Adipocyte (in vitro differentiated cells): ENCODE measurements at regions not wholly inside any gene's neighbourhood (a gene's known extent, or its start where the extent isn't known, plus 50 kb on each side); places are given as distances from the start of the nearest gene placed in this dataset.

ENCODE experiments used
- DNase-seq: peaks from one replicate; pipeline ENCODE4 v3.0.0-alpha.2; 2015; ENCODE audit warnings: low read depth
- H3K27me3 ChIP-seq: replicated peaks from 2 replicates; pipeline ENCODE4 v1.7.0; 2013; ENCODE audit warnings: mild to moderate bottlenecking, low read length, moderate library complexity; ENCODE audit not compliant: control insufficient read depth, insufficient read depth
- H3K36me3 ChIP-seq: 2 replicates; pipeline ENCODE4 v1.7.0; 2013; ENCODE audit warnings: low read length, mild to moderate bottlenecking, moderate library complexity; ENCODE audit not compliant: control insufficient read depth, insufficient read depth, severe bottlenecking
- H3K4me1 ChIP-seq: 2 replicates; pipeline ENCODE4 v1.7.0; 2013; ENCODE audit warnings: mild to moderate bottlenecking, low read length, moderate library complexity; ENCODE audit not compliant: control insufficient read depth, insufficient read depth
- H3K4me3 ChIP-seq: 2 replicates; pipeline ENCODE4 v1.7.0; 2013; ENCODE audit warnings: mild to moderate bottlenecking, low read length, moderate library complexity
- H3K9ac ChIP-seq: 2 replicates; pipeline ENCODE4 v1.7.0; 2013; ENCODE audit warnings: mild to moderate bottlenecking, low read length, moderate library complexity
- H3K9me3 ChIP-seq: 2 replicates; pipeline ENCODE4 v1.7.0; 2013; ENCODE audit warnings: mild to moderate bottlenecking, low read length, moderate library complexity; ENCODE audit not compliant: control insufficient read depth

DNA sequence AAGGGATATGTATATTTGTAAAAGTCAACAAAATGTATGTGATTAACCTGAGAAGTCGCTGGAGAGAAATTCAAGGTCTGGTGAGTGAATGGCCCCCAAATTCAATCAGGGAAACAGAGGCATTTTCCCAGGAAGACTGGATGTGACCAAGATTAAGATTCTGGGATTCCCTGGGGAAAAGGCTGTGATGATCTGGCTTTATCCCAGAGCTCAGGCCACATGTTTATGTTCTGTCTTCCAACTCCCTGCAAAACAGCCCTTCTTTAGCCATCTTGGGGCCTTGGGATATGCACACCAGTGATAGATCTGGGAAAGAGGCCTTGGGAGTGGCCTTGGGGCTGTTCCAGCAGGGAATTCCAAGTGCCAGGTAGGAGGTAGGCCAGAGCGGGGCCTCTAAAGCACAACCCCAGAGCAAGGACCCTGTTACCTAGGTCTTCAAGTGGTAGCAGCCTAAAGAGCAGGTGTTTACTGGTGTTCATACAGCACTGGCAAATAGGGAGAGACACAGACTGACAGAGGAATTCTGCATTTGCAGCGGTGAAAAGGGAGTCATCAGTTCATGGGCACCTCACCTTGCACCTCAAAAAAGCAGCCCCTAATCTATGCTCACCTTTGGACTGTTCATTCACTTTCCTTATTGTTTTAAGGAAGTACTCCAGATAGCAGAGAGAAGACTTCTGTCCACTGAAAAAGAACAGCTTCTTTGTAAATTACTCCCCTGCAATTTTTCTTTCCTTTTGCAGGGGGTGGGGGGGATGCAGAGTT lies 312.4 kb downstream of the BUD13 start:
- H3K4me3 ChIP-seq, result no peak overlapping the region
- H3K9me3 ChIP-seq, result no peaks in the 10 kb centered on the region
- no peaks in the 10 kb centered on the region for H3K4me1 ChIP-seq
- peaks cover 32% of the 10 kb centered on the region for H3K27me3 ChIP-seq
- H3K36me3 ChIP-seq, result no peaks in the 10 kb centered on the region
- H3K9ac ChIP-seq, result no peak overlapping the region
- DNase-seq, result no peak

DNA sequence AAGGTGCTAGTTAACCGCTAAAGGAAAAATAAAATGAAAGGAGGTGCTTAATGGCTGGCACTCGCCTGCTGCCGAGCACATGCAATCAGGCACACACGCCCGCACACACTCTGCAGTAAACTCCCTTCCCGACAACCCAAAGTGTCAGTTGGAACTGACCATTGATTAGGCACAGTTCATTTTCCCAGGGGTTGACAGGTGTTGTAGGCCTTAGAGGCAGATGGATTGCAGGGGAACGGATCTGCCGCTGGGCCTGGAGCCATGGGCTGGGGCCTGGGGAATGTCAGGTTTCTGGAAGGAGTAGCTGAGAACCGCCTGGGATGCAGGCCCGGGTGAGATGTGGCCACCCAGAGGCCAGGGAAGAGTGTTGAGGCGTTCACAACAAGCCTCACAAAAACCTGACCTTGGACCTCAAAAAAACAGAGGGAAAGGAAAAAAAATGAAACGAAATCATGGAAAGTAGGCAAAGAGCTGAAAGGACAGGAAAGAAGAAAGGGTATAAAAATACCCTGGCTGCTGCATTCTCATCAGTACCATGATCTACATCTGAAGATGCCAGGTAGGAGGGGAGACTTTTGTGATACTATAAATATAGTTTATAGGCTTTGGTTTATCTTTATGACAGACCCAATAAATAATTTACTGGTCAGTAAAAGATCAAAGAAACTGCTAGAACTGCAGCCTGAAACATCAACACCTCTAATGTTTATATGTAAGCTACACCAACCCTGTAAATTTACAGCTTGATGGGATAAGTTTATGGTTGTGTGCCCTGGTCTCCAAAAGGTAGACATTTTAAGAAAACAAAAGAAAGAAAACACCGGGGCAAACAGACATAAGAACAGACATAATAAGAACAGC lies 313.4 kb downstream of the BUD13 start:
- no peak overlapping the region for H3K4me3 ChIP-seq
- no peak for DNase-seq
- no peaks in the 10 kb centered on the region for H3K9me3 ChIP-seq
- no peak overlapping the region for H3K9ac ChIP-seq
- H3K4me1 ChIP-seq, result no peaks in the 10 kb centered on the region
- H3K27me3 ChIP-seq, result peaks cover 26% of the 10 kb centered on the region
- H3K36me3 ChIP-seq, result no peaks in the 10 kb centered on the region

DNA sequence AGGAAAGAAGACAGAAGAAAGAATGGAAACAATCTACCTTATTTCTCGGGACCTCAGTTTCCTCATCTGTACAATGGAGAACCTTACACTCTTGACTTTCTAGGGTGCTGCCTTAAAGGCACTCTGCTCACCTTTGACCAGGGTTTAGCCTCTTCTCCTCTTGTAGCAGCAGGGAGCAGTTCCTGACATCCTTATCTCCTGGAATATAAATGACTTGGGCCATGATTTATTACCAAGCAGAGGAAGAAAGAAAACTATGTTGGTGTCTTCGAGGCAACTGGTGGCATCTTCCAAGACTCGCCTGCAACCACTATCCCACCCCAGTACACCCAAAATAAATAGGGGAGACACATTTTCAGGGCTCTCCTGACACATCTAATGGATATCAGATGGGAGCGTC lies 314.2 kb downstream of the BUD13 start:
- no peaks in the 10 kb centered on the region for H3K4me1 ChIP-seq
- no peaks in the 10 kb centered on the region for H3K9me3 ChIP-seq
- DNase-seq, result no peak
- H3K27me3 ChIP-seq, result peaks cover 26% of the 10 kb centered on the region
- H3K36me3 ChIP-seq, result no peaks in the 10 kb centered on the region
- no peak overlapping the region for H3K4me3 ChIP-seq
- no peak overlapping the region for H3K9ac ChIP-seq

DNA sequence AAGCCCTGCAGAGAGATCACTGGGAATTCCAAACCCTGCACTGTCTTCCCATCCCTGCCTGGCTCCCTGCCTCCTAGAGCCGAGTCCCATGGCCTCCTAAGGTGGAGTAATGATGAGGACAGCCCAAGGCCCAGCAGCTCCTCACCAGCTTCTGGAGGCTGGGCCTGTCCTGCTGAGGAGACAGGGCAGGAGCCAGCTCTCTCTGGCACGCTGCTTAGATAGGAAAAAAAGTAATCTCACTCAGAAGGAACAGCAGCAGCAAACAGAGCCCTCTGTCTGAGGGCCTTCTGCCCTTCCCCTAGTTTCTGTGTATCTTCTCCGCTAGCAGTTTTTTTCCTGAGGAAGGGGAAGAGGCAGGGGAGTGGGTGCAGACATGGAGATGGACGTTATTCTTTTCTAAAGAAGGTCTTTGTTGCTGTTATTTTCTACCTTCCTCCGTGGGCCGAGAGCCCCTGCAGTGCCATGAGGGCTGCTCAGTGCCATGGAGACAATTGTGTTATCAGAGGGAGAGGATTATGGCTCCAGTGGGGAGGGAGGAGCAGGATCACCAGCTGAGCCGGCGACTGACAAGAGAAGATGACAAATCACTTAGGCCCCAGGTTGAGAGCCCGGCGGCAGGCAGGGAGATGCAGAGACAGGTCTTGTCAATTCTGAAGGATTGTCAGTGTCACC lies 315.3 kb downstream of the BUD13 start:
- DNase-seq, result no peak
- Histone ChIP-seq H3K36me3 (no peaks in the 10 kb centered on the region), H3K27me3 (peaks cover 22% of the 10 kb centered on the region), H3K9me3 (no peaks in the 10 kb centered on the region), H3K4me1 (no peaks in the 10 kb centered on the region), H3K9ac (no peak overlapping the region), H3K4me3 (no peak overlapping the region)

DNA sequence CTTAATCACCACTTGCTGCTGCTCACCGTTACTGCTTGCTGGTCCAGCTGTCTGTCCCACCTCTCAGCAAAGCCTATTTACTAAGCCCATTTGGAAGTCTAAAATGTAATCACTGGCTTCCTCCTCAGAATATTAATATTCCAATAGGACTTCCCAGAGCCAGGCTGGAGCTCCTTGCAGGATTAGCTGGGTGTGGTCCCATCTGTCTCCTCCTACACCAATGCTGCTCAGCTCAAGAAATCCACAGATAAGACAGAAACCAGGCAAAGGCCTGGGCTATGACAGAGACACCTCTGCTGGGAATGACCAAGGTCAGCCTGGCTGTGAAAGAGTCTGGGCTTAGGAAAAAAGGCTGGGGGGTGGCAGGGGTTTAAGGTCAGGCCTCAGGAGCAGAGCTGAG lies 317.8 kb downstream of the BUD13 start:
- Histone ChIP-seq H3K9ac (no peak overlapping the region), H3K36me3 (no peaks in the 10 kb centered on the region), H3K4me1 (no peaks in the 10 kb centered on the region), H3K27me3 (peaks cover 12% of the 10 kb centered on the region), H3K9me3 (peaks cover 12% of the 10 kb centered on the region), H3K4me3 (no peak overlapping the region)
- no peak for DNase-seq

DNA sequence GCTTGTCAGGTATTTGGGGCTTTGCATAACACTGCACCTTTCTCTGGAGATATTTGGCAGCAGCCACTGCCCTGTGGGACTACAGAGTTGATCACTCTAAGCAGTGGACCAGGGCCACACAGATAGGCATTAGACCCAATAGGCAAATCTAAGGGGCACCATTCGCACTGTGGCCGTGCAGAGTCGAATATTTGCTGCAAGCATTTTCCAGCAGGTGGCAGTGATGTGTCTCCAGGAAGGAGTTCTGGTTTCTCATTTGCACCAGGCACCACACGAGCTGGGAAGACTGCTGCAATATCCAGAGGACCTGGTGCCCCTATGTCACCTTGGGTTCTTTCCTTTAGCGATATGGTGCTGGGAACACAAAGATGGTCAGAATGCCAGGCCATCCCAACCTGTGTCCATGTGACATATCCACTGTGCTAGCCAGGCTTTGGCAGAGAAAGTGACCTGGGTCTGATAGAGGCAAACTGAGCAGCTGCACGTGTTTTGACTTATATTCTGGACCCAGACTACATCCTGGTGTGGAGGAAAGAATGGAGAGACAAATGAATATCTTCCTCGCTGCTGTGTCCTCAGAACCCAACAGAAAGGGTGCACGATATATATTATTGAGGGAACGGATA lies 318.7 kb downstream of the BUD13 start:
- Histone ChIP-seq H3K4me3 (no peak overlapping the region), H3K4me1 (no peaks in the 10 kb centered on the region), H3K9me3 (peaks cover 12% of the 10 kb centered on the region), H3K9ac (no peak overlapping the region), H3K27me3 (peaks cover 11% of the 10 kb centered on the region), H3K36me3 (no peaks in the 10 kb centered on the region)
- peak; percentile 19 for DNase-seq

DNA sequence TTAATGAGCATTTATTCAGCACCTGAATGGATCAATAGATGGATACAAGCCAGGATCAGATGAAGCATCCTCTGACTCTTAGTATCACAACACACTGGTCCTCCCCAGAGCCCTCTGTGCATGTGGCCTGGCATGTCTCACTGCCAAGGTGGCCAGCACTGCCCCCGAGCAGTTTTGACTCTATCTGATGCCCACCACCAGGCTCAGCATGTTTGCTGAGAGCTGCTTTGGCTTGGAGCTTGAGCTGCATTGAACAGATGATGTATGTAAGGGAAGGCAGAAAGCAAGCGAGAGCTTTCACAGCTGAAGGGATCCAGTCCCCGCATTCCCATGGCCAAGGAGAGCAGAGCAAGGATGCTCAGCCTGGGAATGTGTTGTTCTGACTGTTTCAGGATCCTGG lies 320.3 kb downstream of the BUD13 start:
- Histone ChIP-seq H3K4me1 (no peaks in the 10 kb centered on the region), H3K9ac (no peak overlapping the region), H3K27me3 (peaks cover 8% of the 10 kb centered on the region), H3K36me3 (no peaks in the 10 kb centered on the region), H3K4me3 (no peak overlapping the region), H3K9me3 (peaks cover 12% of the 10 kb centered on the region)
- DNase-seq, result no peak

DNA sequence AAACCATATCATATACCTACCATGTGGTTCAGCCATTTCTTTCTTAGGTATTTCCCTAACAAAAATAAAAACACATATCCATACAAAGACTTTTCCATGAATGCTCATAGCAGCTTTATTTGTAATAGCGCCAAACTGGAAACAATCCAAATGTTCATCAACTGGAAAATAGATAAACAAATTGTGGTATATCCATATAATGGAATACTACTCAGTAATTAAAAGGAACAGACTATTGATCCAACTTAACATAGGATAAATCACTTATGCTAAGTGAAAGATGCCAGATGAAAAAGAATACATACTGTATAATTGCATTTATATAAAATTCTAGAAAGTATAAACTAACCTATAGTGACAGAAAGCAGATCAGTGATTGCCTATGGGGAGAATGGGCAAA lies 323.3 kb downstream of the BUD13 start:
- DNase-seq, result no peak
- H3K27me3 ChIP-seq, result peaks cover 4% of the 10 kb centered on the region
- no peaks in the 10 kb centered on the region for H3K4me1 ChIP-seq
- no peak overlapping the region for H3K4me3 ChIP-seq
- no peaks in the 10 kb centered on the region for H3K36me3 ChIP-seq
- no peak overlapping the region for H3K9ac ChIP-seq
- peaks cover 12% of the 10 kb centered on the region for H3K9me3 ChIP-seq

DNA sequence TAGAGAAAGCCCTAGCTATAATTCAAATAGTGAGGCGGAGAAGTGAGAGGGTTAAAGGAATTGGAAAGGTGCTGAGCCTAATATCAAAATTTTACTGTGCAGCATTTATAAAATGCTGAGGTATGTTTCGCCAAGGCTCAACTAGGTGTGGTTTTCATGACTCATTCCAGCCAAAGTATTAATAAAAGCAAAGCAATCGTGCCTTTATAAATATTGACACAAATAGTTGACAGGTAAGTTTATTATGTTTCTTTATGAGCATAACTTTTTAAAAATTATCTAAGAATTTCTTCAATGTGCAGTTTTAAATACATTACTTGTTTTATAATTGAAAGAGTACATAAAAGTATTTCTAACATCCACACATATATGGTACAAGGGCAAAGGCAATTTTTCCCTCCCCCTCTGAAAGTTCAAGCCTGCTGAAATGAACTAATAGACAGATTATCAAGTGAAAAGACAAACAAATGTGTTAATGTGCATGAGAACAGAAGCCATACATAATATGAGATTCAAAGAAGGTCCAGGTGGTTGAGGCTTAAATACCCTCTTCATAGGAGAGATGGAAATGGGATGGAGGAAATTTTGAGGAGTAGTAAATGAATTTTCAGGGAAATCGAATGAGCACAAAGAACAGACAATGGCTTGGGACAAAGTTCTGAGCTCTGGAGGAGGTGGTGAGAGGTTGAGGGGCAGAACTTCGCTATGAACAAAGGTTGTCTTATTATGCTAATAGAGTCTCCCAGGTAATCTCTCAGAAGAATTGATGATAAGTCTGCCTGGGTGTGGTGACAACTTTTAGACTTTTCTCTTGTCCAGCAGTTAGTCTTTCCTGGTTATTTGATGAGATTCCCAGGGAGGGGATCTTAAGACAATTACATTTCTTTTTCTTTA lies 326.5 kb downstream of the BUD13 start:
- Histone ChIP-seq H3K36me3 (no peaks in the 10 kb centered on the region), H3K9ac (no peak overlapping the region)
- no peak for DNase-seq

More for the DNA sequence above, 326.5 kb downstream of the BUD13 start:
- peaks cover 4% of the 10 kb centered on the region for H3K27me3 ChIP-seq
- peaks cover 10% of the 10 kb centered on the region for H3K9me3 ChIP-seq
- no peaks in the 10 kb centered on the region for H3K4me1 ChIP-seq
- H3K4me3 ChIP-seq, result no peak overlapping the region
